DOHH2 (cell line): ENCODE measurements at regions not wholly inside any gene's neighbourhood (a gene's known extent, or its start where the extent isn't known, plus 50 kb on each side); places are given as distances from the start of the nearest gene placed in this dataset.

Experiments
- EZH2phosphoT487 ChIP-seq: fragments of 200-600 bp; sonication (generic); IDR thresholded peaks from 2 replicates; pipeline ENCODE4 v1.6.1; 2017; ENCODE audit warnings: borderline replicate concordance, mild to moderate bottlenecking, antibody characterized with exemption, low read length, moderate library complexity, mixed read lengths
- TF ChIP-seq, protein P1 (sequence below): fragments of 200-600 bp; sonication (generic); IDR thresholded peaks from one replicate; pipeline ENCODE4 v1.5.1; 2014; ENCODE audit warnings: antibody characterized with exemption, mild to moderate bottlenecking, low read depth, low read length; ENCODE audit not compliant: poor library complexity, severe bottlenecking

GRCh38 chr10:52890281-52890680 is 117.7 kb upstream of the MBL2 start:
- TF ChIP-seq, protein P1, sequence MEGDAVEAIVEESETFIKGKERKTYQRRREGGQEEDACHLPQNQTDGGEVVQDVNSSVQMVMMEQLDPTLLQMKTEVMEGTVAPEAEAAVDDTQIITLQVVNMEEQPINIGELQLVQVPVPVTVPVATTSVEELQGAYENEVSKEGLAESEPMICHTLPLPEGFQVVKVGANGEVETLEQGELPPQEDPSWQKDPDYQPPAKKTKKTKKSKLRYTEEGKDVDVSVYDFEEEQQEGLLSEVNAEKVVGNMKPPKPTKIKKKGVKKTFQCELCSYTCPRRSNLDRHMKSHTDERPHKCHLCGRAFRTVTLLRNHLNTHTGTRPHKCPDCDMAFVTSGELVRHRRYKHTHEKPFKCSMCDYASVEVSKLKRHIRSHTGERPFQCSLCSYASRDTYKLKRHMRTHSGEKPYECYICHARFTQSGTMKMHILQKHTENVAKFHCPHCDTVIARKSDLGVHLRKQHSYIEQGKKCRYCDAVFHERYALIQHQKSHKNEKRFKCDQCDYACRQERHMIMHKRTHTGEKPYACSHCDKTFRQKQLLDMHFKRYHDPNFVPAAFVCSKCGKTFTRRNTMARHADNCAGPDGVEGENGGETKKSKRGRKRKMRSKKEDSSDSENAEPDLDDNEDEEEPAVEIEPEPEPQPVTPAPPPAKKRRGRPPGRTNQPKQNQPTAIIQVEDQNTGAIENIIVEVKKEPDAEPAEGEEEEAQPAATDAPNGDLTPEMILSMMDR, result no peak
- no peak for TF ChIP-seq EZH2phosphoT487
